HG02798 (cell line): ENCODE measurements at regions not wholly inside any gene's neighbourhood (a gene's known extent, or its start where the extent isn't known, plus 50 kb on each side); places are given as distances from the start of the nearest gene placed in this dataset.

Source experiments
- ATAC-seq: cut with Tn5 transposase; IDR thresholded peaks from one replicate; pipeline ENCODE4 v1.9.1; 2021; ENCODE audit warnings: mild to moderate bottlenecking; ENCODE audit not compliant: unreplicated experiment, poor library complexity

DNA sequence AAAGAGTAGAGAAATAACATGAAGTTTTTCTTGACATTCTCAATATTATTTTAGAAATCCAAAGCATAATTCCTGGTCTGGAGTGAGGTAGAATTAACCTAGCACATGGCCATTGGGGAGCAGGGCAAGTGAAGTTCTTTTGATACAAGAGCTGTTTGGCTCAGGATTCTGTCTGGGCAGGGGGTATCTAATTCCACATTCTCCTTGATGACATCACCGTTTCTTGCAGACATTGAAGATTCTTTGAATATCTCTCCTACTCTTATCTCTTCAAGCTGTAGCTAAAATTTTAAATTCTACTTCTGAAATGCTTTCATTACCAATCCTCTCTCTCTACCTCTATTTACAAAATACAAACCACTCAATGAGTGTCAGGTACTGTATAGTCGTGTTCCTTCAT is 138.2 kb upstream of the TENM4 start:
- no peak for ATAC-seq

DNA sequence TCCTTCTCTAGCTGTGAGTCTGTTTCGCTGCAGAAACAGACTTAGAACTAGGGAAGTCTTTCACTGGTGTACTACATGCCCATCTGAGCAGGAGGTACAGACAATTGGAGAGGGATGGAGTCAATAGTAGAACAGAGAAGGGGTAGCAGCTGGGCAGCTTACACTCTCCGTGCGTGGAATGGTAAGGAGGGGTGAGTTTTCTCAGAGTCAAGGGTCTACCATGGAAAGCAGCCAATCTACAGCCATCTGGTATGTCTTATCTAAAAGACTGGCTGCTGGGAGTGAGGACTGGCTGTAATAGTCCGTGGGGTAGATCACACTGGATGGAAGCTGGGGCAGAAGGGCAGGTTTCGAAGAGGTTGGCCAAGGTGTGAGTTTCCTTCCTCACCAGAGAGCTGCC is 137.3 kb upstream of the TENM4 start:
- no peak for ATAC-seq

DNA sequence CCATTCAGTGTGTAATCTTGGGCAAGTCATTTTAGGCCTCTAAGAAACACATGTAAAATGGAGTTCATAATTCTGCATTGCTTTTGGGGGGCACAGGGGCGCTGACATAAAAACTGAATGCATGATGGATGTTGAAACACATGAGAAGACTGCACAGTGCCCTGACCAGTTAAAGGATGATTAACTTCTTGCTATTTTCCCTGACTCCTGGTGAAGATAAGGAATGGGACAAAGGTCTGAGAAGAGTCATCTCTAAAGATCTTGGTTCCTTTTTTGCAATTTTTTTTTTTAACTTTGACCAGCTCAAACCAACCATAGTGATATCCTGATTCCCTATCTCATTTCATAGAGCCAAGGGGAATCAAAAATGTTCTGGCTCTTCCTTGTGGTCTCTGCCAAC is 134.9 kb upstream of the TENM4 start:
- ATAC-seq = no peak

DNA sequence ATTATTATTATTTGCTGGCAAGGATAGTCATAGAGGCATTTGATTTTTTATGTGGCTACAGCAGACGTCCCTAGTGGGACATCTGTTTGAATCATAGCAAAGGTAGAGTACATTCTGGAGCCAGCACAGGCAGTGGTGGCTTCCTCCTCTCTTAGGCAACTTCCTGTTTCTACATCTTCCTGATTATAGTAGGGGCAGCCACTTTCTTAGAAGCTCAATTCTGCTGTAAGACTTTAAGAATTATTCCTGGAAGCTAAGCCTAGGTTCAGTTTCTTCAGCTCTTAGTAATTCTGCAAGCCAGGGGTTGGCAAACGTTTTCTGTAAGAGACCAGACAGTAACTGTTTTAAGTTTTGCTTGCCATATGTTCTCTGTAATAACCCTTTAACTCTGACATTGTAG is 129.3 kb upstream of the TENM4 start:
- ATAC-seq = no peak

DNA sequence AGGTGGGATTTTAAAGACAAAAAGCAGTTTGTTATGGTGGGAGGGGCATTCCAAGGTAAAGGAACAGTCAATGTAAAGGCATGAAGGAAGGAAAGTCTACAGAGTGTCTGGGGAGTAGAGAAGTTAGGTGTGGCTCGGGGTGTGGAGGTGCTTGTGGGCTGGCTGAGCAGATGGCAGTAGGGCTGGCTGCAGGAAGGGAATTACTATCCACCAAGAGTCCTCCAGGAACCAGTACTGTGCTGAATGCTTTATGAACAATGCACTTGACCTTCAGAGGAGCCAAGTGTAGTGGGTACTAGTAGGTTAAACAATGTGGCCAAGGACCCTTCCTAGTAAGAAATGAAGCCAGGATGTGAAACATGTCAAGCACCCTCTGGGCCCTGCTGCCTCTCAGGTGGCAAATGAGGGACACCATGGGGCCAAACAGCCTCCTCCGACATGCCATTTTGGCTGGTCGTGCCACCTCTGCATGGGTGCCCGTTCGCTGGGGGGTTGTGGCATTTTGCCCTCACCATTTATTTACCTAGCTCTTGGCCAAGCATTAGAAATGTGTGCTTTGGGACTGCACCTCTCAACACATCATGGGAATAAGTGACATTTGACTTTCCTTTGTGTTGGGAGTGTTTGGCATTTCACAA is 123.6 kb upstream of the TENM4 start:
- ATAC-seq = no peak

DNA sequence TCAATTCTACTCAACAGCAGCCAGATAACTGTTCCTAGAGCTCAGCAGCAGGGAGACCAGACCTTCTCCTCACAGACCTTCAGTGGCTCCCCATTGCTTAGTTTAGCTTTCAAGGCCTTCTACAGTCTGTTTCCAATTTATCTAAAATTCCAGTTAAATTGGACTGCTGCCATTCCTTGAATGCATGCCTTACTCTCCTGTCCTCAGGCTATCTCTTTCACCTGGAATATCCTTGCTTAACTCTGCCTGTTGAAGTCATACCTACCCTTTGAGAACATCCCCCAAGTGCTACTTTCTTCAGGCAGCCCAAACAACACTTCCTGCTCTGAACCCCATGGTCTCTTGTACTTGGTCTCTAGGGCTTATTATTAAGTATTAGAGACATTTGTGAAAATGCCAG is 120.7 kb upstream of the TENM4 start:
- ATAC-seq = no peak

DNA sequence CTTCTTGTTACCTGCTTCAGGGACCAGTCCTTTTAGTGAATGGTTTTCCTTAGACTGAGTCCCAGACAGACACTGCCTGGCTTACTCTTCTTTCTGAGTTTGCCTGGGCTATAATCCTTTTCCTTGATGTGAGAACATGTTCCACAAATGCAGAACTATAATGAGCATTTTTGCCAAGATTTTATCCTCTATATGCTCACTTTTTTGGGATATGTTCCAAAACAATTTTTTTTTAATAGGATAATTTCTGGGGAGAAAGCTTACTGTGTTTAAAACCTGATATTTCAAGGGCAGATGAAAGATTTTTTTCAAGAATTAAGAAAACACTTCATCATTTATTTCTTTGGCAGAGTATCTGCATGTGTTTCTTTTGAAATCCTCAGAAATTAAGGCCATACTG is 110.0 kb upstream of the TENM4 start:
- no peak for ATAC-seq

DNA sequence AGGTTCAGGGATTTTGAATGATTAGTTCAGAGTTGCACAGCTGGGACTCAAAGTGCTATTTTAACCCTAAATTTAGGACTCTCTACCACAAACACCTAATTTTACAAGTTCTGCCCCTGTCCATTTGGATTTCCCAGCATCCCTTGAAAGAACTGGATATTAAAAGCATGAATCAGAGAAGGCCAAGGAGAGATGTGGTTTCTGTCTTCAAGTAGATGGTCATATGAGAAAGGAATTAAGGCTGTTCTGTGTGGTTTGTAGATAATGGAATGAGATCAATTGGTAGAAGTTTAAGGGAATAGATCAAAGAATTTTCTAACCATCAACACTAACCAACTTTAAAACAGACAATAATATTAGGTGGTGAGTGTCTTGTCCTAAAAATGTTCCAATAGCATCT is 106.4 kb upstream of the TENM4 start:
- ATAC-seq = no peak

DNA sequence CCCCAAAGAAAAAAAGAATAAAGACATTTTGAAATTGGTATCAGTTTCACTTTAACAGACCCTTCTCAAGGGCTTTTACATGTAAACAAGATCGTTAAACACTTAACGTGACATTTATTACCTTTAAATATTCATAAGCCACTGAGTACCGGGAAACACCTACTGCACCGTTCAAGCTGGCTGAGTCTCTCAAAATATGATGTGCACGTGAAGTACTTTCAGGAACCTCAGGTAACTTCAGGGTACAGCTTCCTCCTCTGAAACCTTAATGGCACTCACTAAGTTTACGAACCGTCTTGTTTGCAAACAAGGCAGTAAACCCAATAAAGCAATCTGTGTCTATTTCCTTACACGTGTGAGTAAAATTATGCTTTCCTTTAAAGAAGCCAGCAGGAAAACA is 105.5 kb upstream of the TENM4 start:
- no peak for ATAC-seq

DNA sequence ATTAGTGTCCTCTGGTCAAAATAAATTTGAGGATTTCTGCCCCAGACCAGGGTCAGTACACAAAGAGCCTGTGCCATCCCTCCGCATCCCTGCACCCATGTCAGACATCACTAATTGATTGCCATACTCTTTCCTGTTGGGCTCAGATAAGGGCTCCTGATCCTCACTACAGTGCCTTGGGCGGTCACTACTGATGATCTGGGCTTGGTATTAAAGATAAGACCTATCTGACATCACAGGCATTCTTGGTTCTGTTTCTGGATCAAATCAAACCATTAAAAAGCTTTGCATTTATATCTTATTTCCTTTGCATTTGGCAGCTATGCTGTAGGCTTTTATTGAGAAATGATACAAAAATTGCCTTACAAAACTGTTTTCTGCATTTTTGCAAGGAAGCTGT is 103.5 kb upstream of the TENM4 start:
- ATAC-seq = no peak

DNA sequence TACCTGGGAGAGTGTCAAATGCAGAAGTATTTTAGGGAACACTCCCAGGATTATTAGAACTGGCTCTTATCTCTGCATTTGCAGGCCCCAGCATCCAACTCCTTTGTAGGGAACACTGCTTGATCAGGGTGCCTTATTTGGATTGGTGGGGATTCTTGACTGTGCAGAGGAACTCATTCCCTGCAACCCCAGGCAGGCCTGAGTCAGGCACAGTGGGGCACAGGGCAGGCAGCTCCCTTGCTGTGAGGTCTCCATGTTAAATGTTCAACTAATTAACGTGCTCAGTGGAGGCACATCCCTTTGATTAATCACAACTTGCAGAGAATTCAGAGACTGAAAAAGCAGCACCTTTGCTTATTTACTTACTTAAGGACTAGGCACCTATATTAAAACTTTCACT is 102.3 kb upstream of the TENM4 start:
- ATAC-seq = no peak

DNA sequence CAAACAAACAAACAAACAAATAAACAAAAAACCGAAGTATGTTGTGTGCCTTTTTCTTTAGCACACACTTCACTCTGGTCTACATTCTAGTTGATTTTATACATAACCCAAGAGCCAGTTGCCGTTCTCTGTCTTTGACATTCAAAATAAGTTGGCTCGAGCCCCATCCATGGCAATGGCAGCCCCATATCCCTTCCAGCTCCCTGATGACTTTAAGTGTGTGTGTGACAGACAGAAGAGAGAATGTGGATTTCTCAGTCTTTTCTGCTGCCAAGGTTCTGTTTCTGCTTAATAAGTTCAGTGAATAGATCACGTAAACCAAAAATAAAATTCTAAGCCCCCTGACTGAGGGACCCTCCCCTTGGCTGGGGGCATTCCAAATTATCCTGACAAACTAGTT is 100.6 kb upstream of the TENM4 start:
- ATAC-seq = no peak

DNA sequence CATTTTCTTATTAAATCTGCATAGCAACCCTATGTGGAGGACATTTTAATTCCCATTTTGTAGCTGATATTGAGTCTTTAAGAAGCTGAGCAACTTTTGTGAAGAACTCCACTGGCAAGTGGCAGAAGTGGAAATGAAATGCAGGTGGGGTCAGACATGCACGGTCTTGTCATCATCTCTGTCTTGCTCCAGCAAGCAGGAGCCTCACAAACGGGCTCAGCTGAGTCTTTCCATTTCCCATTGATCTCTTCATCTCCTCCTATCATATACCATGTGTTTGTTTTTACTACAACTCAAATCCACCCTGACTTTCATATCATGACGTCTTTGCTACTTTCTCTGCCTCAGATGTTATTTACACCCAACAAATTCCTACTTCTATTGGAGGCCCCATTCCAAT is 97.9 kb upstream of the TENM4 start:
- ATAC-seq = no peak

DNA sequence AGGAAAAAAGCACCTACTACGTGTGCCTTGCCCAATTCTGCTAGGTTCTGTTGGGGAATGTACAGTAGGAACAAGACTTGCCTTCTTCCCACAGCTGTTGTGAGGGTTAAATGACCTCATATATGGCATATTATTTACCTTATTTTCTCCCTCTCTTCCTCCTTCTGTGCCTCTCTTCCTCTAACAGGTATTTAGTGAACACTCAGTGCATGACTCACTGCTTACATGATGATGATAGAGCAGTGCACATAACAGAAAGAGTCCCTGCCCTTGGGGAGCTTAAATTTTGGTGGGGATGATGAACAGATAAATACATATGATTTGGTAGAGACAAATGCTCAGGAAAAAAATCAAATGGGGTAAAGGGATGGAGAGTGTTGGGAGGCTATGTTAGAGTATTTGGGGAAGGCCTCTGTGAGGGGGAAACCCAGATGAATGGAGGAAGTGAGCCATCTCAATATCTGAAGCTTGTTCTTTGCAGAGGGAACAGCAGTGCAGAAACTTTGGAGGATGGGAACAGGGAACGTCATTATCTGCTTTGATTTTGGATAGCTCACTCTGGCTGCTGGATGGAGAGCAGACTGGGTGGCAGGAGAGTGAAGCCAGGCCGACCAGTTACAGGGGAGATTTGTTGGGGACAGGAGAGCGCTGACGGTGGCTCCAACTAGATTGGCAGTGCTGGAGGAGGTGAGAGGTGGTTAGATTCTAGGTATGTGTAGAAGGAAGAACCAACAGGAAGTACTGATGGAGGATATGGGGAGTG is 95.5 kb upstream of the TENM4 start:
- ATAC-seq = no peak

DNA sequence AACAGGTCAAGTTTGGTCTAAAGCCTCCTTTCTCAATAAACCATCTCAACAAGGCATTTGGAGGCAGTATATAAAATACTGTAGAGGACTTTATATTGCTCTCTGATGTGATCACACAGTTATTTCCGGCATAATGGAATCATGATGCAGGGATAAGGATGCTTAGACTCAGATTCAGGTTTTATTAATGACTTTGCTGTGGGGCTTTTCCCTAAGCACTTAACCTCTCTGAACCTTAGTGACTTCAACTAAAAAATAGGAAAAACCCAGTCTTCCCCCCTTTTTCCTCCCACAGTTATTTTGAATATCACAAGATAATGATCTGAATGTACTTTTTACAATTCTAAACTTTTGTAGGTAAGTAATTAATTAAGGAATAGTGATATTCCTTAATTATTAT is 94.8 kb upstream of the TENM4 start:
- ATAC-seq = no peak

DNA sequence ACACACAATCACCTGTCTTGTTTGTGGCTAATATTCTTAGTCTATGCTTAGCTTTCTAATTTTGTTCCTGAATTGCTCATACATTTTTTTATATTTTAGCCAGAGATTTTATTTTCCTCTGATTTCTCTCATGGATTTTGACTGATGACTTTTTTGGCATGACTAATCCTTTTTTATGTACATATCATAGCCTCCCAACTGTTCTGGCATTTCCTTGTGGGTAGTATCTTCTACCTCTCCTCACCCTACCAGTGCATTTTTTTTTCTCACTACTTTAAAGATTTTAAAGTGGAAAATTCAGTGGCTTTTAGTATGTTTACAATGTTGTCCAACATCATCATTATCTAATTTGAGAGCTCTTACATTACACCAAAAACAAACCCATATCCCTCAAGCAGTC is 84.4 kb upstream of the TENM4 start:
- no peak for ATAC-seq

DNA sequence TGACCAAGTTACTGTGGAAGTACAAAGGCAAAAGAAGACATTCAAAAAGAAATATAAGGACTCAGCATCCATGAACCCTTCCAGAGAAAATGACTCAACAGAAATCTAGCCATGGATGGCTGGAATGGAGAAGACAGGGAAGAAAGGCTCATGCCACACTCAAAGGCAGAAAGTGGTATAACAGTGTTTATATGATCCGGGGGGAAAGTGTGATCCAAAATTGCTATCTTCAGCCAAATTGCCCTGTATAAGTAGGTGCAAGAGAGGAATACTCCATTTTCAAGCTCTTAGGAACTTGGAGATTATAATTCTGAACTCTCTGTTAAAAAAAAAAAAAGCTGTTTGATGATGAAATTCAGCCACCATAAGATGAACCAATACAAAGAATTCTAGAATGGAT is 81.8 kb upstream of the TENM4 start:
- ATAC-seq = no peak

DNA sequence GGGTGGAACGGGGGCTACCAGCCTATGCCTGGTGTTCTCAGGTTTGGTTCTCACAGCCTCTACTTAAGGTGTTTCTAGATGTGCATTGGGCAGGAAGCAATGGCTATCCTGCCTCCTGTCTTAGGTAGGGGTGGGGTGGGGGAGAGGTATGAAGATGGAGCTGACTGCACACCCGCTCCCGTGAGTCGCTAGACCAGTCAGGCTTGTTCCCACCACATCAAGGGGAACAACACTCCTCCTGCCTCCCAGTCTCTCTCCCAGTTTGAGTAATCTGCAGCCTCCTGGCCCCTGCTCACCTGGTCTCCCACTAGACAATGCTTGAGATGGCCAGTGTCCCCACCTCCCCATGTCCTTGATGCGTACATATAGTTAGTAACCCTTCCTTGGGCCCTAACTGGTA is 79.3 kb upstream of the TENM4 start:
- ATAC-seq = no peak

DNA sequence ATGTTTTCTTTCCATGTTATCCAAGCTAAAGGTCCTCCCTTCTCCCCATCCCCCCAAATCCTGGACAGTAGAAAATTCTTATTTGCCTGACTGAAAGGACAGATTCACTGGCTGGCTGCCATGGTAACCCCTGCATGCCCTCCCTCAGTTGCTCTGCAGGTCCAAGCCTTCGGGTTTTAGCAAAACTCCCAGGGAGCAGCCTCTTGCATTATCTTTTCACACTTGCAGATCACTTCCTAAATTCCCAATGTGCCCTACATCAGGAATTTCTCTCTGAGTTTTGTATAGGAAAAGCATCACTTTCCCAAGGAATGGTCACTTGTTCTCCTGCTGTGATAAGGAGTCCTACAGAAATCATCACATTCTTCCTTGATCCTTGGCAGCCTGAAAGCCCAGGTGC is 75.0 kb upstream of the TENM4 start:
- ATAC-seq = no peak

DNA sequence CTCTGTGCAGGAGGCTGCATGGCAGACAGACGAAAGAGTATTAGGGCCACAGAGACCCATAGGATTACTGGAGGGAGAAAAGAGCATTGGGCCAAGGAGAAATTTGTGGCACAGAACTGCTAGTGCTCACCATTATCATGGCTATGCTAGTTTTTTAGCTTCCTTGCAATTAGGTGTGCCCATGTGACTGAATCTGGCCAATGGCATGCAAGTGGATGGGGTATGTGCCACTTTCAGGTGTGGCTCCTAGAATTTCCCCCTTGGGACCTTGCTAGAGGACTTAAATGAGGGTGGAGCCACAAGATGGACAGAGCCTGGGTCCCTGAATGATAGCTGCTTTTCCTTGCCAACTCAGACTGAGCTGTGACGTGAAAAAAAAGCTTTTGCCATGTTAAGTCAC is 73.9 kb upstream of the TENM4 start:
- ATAC-seq = no peak

DNA sequence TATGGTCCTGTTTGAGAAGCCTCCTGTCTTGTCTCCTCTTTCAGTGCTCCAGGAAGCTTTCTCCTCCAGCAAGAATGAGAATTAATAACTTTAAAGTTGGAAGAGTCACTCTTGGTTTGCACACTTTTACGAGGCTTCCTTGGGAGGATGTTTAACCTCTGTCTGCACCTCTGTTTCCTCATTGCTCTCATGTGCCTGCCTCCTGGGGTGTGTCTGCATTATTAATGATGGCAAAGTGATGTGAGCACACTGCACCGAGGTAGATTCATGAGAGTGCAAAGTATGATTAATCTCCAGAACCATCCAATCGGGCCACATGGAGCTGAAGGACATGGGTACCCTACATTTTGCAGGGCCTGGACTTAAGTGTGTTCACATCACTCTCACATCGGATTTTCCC is 73.5 kb upstream of the TENM4 start:
- no peak for ATAC-seq

DNA sequence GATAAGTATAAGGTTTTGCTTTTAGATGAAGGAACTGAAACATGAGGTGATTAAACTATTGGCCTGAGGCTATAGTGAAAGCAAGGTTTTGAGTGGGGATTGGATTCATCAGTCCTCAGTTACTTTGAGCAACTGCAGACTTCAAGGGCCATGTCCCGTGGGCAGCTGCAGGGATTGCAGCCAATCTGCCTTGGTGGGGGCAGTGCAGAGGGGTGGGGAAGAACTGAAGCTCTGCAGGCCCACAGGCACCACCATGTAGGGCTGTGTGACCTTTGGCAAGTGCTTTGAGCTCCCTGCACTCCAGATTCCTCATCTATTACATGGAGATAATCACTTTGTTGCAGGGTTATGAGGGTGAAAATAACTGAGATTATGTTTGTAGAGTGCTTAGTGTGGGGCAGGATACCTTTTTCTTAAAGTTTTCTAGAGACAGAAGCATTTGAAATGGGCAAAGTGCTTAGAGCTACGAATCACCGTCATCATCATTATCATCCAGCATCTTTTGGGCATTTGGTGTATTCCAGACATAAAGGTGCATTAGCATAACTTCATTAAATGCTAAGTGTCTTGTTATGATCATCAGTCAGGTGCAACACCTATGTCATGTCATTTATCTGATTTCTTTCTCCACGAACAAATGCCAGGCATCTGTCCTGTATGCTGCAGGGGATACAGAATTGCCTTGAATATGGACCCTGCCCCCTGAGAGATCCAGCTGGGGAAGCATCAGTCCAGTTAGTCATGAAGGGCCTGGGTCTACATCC is 72.1 kb upstream of the TENM4 start:
- no peak for ATAC-seq
